MCF 10A (cell line): ENCODE measurements at regions not wholly inside any gene's neighbourhood (a gene's known extent, or its start where the extent isn't known, plus 50 kb on each side); places are given as distances from the start of the nearest gene placed in this dataset.

Source experiments
- BruUV-seq: library from RNA; stranded (reverse); fragments of 400-500 nt; replicated peaks from 2 replicates; lab custom pipeline; 2021; lab: Mats Ljungman, UMichigan
- CTCF ChIA-PET: fragments of 300-600 bp; sonication (Branson Sonifier 250); formaldehyde crosslinking; extraction: SDS; loops from one replicate; lab custom pipeline; 2021; ENCODE audit warnings: antibody characterized with exemption, inconsistent platforms; lab: Yijun Ruan, JAX
- POLR2A ChIA-PET: fragments of 300-600, 350-650 bp; sonication (Branson Sonifier 250); formaldehyde crosslinking; extraction: SDS; loops from one replicate; lab custom pipeline; 2020; ENCODE audit warnings: antibody characterized with exemption, inconsistent platforms; lab: Yijun Ruan, JAX
- DNase-seq: peaks from one replicate; pipeline ENCODE4 v3.0.0-alpha.2; 2018; ENCODE audit not compliant: unreplicated experiment
- H3K27ac Mint-ChIP-seq: one replicate; pipeline ENCODE4 v1.8.0; 2022; ENCODE audit warnings: mild to moderate bottlenecking, low read depth, mixed read lengths; ENCODE audit not compliant: unreplicated experiment
- H3K27me3 Mint-ChIP-seq: one replicate; pipeline ENCODE4 v1.8.0; 2022; ENCODE audit warnings: mixed read lengths; ENCODE audit not compliant: insufficient read depth, unreplicated experiment
- H3K36me3 Mint-ChIP-seq: one replicate; pipeline ENCODE4 v1.8.0; 2022; ENCODE audit warnings: mild to moderate bottlenecking, moderate library complexity, mixed read lengths; ENCODE audit not compliant: insufficient read depth, unreplicated experiment
- H3K4me1 Mint-ChIP-seq: one replicate; pipeline ENCODE4 v1.8.0; 2022; ENCODE audit warnings: mixed read lengths; ENCODE audit not compliant: insufficient read depth, unreplicated experiment
- H3K4me3 Mint-ChIP-seq: one replicate; pipeline ENCODE4 v1.8.0; 2022; ENCODE audit warnings: mild to moderate bottlenecking, moderate library complexity, mixed read lengths; ENCODE audit not compliant: unreplicated experiment
- H3K9me3 Mint-ChIP-seq: one replicate; pipeline ENCODE4 v1.8.0; 2022; ENCODE audit warnings: mixed read lengths; ENCODE audit not compliant: unreplicated experiment
- CTCF ChIP-seq: fragments of 200-600 bp; IDR thresholded peaks from one replicate; pipeline ENCODE4 v1.8.0; 2022; ENCODE audit warnings: antibody characterized with exemption, mild to moderate bottlenecking; ENCODE audit not compliant: unreplicated experiment
- intact Hi-C: fragments of 100-400 bp; cut with micrococcal nuclease; formaldehyde crosslinking; loops from 2 replicates; pipeline ENCODE4 v1.14.1; 2022

GRCh38 chr20:52763321-52763853, 208.8 kb upstream of the TSHZ2 start:
- H3K4me1 Mint-ChIP-seq = no peaks in the 10 kb centered on the region
- no peaks in the 10 kb centered on the region for H3K9me3 Mint-ChIP-seq
- no peaks in the 10 kb centered on the region for H3K27me3 Mint-ChIP-seq
- intact Hi-C loops = no loop called here
- no peaks in the 10 kb centered on the region for H3K36me3 Mint-ChIP-seq
- no peak overlapping the region for H3K4me3 Mint-ChIP-seq
- no TSS peak for BruUV-seq
- H3K27ac Mint-ChIP-seq = no peak overlapping the region
- CTCF ChIA-PET = interaction anchor here (1.4 kb wide), 1 partner anchor 453 kb away, joined by 3 read pairs; no protein-coding TSS in a partner anchor
- no peak for TF ChIP-seq CTCF
- POLR2A ChIA-PET = no interaction called here
- no peak for DNase-seq

- H3K36me3 Mint-ChIP-seq = no peaks in the 10 kb centered on the region
- CTCF ChIA-PET = interaction anchor here (0.7 kb wide), 1 partner anchor 14 kb away, joined by 5 read pairs; no protein-coding TSS in a partner anchor
- intact Hi-C loops = no loop called here
Measured at GRCh38 chr20:52761867-52762266, 210.3 kb upstream of the TSHZ2 start.

GRCh38 chr20:52760791-52761190, 211.4 kb upstream of the TSHZ2 start:
- CTCF ChIA-PET = interaction anchor here (2.8 kb wide), 1 partner anchor 12 kb away, joined by 9 read pairs; no protein-coding TSS in a partner anchor
- intact Hi-C loops = no loop called here
- BruUV-seq = no TSS peak
- no peaks in the 10 kb centered on the region for H3K27me3 Mint-ChIP-seq
- DNase-seq = no peak
- TF ChIP-seq CTCF = no peak
- H3K9me3 Mint-ChIP-seq = no peaks in the 10 kb centered on the region
- H3K36me3 Mint-ChIP-seq = no peaks in the 10 kb centered on the region
- POLR2A ChIA-PET = no interaction called here
- H3K4me1 Mint-ChIP-seq = no peaks in the 10 kb centered on the region
- no peak overlapping the region for H3K27ac Mint-ChIP-seq
- H3K4me3 Mint-ChIP-seq = no peak overlapping the region

More at GRCh38 chr20:52761867-52762266, 210.3 kb upstream of the TSHZ2 start:
- Mint-ChIP-seq H3K27ac (no peak overlapping the region), H3K4me3 (no peak overlapping the region), H3K27me3 (no peaks in the 10 kb centered on the region), H3K9me3 (no peaks in the 10 kb centered on the region), H3K4me1 (no peaks in the 10 kb centered on the region)
- POLR2A ChIA-PET = no interaction called here
- BruUV-seq = no TSS peak
- no peak for DNase-seq
- TF ChIP-seq CTCF = no peak

- DNase-seq = no peak
- no peaks in the 10 kb centered on the region for H3K36me3 Mint-ChIP-seq
- H3K4me3 Mint-ChIP-seq = no peak overlapping the region
- no peak overlapping the region for H3K27ac Mint-ChIP-seq
- H3K27me3 Mint-ChIP-seq = no peaks in the 10 kb centered on the region
- POLR2A ChIA-PET = no interaction called here
- H3K4me1 Mint-ChIP-seq = no peaks in the 10 kb centered on the region
- no peaks in the 10 kb centered on the region for H3K9me3 Mint-ChIP-seq
- no peak for TF ChIP-seq CTCF
- BruUV-seq = no TSS peak
- intact Hi-C loops = no loop called here
- CTCF ChIA-PET = interaction anchor here (0.6 kb wide), 1 partner anchor 641 kb away, joined by 4 read pairs; no protein-coding TSS in a partner anchor
Measured at GRCh38 chr20:52757411-52757810, 214.7 kb upstream of the TSHZ2 start.
